NCI-H526 (cell line): ENCODE measurements at regions not wholly inside any gene's neighbourhood (a gene's known extent, or its start where the extent isn't known, plus 50 kb on each side); places are given as distances from the start of the nearest gene placed in this dataset.
"Not testable (repeated sequence)": the region's sequence is repeated elsewhere in the genome, so short reads cannot be mapped to it uniquely, and the experiment has no call there.

Source experiments
- DNase-seq, 2 experiments: peaks; one replicate each; lab custom pipeline; 2025; lab: John Stamatoyannopoulos, UW

DNA sequence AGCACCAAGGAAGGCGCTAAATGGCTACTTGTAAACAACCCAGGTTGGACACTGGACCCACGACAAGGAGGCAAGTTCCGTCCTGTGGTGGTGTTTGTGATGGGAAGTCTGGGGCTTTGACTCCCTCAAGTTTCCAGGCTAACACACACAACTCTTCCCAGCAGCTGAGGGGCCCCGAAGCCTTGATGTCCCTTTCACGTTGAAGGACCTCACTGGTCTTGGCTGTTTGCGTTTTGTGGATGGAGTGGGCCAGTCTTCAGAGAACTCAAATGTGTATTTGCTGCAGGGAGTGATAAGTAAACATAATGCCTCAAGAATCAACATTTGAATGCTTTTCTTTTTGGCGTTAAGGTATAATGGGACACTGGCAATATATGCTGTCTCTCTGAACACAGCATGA lies 199.2 kb downstream of the TM9SF2 start:
- no peak for DNase-seq

DNA sequence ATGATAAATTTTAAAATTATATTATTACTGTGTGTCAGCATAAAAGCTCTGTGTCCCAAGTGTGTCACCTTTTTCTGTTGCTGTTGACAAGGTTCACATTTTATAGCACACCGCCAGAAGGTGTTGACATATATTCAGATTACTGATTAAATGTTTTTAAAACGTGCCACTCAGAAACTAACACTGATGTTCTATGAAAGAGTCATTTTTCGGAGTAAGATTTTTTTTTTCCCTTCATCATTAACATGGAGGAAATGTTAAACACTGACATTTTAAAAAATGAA lies 197.5 kb downstream of the TM9SF2 start:
- DNase-seq: no peak

DNA sequence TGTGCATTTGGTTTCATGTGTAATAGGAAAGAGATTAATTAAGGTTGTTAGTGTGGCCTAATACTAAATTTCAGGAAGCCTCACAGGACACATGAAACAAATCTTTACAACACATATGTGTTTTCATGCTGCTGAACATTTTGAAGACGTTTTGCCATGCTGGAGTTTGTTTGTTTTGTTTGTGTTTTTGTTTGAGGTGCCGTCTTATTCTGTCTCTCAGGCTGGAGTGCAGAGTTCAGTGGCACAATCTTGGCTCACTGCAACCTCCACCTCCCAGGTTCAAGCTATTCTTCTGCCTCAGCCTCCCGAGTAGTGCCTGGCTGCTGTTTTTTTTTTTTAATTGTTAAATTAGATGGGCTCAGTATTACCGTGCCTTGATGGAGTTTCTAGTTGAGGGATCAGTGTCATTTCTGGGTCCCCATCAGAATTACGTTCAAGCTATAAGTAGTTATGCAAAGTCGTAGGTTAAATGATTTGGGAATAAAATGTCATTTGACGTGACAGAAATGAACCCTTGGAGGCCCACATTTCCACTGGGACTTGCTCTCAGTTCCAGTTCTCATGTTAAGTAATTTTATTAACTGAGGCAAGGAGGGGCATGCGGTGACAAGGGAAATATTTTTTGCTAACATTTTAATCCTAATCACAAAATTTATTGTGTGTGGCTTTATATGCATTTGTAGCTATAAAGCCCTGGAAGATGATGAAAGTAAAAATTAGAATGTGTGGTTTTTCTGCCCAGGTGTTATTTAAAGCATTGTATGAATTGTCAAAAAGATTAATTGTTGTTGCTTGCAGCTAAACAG lies 196.9 kb downstream of the TM9SF2 start:
- DNase-seq: no peak

DNA sequence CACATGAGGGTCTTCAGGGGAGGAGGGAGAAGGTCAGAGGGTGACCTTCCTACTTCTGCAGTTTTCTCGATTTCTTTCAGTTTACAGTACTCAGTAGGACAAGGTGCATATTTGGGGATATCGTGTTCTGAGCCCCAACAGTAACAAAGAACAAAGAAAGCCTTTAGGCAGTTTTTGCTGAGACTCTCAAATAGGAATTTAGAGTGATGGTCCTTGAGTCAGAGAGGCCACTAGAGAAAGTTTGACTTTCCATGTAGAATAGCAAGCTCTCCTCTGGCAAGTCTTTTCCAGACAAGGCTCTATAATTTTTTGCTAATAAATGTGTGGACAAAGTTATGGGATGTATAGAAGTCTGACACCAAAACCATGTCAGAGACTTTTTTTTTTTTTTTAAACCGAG lies 194.6 kb downstream of the TM9SF2 start:
- DNase-seq: no peak

DNA sequence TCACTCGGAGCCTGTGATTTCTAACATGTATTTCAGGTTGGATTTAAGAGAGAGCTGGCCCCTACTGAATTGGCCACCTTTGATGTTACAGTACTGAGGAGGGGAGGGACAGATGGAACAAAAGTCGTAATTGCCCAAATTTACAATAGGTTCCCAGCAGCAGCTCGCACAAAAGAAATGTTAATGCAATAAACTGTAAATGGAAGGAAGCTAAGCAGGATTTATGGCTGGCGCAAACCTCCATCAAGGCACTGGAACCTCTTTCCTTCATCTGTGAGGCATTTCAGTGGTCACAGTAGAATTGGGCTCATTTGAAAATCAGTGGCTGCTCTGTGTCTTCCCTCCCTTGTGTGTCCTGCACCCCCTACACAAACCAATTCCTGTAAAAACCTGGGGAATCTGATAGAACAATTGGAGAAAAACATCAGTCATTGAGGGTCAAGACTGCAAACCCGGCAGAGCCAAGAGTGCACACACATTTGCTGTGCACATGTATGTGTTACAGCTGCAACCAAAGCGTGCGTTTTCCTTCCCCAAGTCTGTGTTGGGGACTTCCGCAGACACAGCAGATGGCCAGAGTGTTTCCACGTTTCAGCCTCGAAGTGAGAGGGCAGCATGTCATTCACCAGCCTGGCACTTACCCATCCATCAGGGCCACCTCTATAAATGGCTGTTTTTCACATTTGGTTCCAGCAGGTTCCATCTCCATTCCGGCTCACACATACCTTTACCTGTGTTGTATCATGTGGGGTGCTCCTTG lies 192.8 kb downstream of the TM9SF2 start:
- DNase-seq: no peak

DNA sequence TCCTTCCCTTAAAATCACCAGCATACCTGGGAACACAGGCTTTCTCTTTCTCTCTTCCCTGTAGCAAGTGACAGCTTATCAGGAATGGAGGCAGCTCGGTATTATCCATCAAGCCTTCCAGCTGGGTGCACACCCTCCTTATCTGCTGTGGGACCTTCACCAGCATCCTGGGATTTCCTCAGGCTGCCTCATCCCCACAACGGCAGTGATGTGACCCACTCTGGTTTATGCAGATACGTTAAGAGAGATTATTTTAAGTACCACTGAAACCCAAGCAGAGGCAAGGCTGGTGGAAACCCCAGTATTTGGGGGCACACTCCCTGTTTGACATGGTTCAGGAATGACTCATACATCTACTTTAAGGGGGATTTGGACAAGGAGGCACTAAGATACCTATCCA lies 192.1 kb downstream of the TM9SF2 start:
- no peak for DNase-seq

DNA sequence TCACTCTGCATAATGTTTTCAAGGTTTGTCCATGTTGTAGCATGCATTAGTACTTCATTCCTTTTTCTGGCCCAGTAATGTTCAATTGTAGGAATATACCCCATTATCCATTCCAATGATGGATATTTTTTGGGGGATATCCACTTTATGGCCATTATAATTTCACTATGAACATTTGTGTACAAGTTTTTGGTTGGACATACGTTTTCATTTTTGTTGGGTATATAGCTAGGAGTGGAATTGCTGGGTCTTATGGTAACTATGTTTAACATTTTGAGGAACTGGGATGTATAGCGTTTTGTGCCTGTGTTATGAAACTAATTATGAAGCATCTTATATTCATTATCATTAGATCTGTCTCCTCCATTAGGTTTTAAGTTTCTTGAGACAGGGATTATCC lies 191.6 kb downstream of the TM9SF2 start:
- no peak for DNase-seq

DNA sequence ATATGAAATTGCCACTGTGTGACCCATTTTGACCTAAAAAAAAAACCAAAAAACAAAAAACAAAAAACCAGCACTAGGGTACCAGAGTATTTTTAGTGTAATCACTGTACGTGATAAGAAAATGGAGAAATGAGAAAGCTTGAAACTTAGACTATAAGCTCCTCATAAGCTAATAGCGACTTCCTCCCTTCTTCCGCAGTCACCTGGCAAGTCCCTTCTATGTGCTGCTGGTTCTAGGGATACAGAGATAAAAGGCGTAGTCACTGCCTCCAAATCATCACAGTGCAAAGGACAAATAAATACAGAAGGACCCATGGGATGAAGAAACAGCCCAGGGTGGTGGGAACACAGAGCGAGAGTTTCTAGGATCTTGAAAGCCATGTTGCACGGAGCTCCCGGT lies 190.3 kb downstream of the TM9SF2 start:
- DNase-seq: no peak

DNA sequence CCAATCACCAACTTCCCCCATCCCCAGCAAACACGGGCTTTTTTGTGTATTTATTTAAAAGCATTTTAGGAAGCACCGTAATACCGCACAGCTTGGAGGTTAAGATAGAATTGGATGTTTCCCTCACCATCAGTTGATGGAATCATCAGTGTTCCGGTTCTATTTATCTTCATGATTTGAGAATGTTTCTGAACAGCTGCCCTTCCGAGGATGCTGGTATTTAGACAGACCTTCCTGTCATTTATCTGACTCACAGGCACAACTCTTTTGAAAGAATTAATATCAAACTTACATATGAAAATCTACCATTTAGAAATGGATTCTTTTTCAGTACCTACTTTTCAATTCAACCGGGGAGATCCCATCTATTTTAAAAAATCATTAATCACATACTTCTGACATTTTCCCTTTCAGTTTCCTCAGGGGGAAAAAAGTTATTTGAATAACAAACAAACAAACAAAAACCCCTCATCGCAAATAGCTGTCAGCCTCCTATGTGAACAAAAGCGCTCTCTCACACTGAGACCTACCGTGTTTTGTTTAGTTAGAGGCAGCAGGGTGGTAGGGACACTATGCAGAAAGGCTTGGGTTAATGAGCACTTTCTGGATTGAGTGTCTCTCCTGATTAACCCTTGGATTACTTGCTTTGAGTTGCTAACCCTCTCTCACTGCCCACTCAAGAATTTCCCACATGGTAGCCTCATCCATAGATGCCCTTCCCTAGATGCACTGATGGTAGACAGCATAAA lies 189.3 kb downstream of the TM9SF2 start:
- peak in 1 of 2 experiments; percentile 11 for DNase-seq

DNA sequence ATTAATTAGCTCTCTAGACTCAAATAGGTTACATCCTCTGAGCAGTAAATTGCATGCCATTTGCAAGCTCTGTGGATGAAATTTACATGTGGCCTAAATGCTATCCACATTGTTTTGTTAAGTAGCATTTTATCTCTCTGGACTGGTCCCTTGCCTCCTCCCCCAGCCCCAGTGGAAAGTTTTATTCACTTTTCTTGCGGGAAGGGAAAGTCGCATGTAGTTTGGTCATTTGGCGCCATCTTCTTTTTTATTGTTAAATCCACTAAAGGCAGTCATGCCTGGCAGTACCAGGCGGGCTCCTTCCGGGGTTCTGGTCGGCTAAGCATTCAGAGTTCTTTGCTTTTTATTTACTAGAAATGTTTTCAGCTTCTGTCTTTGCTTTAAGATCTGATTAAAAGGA lies 188.7 kb downstream of the TM9SF2 start:
- peak in 1 of 2 experiments; percentile 18 for DNase-seq

DNA sequence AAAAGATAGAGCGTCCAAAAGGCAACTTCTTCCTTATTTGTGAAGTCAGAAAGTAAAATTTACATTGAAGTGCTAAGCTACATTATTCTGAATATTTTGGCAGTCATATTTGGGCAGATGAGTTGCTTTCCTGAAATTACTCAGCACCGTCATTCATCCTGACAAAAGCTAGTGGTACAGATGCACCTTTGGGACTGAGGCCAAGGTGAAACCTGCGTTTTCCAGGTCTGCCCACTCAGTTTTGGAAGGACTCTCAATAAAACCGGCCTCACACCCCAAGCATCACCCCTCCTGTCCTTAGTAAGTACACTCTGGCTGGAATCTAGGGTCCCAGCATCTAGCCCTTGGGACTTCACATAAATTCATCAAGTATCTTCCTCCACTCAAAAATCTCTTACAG lies 187.5 kb downstream of the TM9SF2 start:
- DNase-seq: no peak

DNA sequence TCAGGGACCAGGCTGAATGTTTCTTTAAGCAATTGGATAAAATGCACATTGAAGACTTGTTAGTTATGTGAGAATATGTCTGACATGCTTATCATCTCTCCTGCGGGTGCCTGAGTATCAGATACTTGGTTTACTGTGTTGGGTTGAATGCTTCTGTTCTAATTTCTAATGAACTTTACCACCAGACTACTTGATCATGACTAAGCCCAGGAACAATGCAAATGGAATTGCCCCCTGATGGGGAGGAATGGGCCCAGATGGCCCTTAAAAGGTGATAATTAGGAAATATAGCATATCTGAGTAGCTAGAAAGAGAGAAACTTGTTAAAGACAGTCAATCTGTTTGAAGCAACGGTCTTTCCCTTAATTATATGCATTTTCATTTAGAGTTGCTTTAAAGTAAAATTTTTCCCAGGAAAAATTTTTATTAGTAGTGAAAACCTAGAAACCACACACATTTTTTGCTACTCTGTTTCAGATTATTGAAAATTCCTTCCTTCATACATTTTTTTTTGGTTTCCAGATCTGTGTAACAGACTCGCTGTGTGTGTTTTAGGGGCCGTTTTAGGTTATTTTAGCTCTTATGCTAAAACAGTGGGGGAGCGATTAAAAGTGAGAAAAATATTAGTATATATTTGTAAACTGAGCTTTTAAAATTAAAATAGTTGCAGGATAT lies 186.6 kb downstream of the TM9SF2 start:
- no peak for DNase-seq

DNA sequence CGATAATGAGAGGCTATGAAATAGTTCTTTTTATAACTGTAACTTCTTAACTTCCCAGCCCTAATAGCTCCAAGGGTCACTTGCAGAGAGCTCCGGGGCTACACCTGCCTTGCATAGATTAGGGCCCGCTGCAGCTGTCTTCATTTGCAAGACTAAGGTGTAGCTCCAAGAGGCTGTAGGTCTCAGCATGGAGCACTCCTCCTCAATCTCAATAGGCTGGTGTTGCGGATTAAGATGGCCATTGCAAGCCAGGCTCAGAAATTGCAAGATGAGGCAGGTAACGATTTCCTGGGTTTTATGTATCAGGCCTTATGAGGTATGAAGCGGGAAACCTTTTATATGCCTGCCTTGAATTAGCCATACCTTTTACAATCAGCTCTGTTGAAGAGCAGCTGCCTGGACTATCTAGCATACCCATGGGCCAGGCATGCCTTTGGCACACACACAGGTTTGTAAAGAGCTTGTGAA lies 185.7 kb downstream of the TM9SF2 start:
- no peak for DNase-seq

DNA sequence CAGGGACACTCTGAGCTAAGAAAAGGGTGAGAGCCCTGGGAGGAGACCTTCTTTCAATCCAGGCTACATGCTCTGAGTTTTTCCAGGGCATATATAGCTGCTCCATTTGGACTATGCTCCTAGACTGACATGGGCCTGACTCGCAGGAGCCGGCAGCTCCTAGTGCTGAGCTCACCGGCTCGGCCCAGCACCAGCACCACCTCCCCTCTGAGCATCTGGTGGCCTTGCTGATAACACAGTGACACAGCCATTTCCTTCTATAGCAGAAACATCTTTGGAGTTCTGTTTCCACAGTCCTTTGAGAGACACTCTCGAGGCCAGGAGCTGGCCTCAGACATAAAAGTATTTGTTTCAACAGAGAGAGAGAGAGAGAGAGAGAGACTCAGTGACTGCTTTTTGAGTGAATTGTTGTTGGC lies 184.9 kb downstream of the TM9SF2 start:
- DNase-seq: no peak

DNA sequence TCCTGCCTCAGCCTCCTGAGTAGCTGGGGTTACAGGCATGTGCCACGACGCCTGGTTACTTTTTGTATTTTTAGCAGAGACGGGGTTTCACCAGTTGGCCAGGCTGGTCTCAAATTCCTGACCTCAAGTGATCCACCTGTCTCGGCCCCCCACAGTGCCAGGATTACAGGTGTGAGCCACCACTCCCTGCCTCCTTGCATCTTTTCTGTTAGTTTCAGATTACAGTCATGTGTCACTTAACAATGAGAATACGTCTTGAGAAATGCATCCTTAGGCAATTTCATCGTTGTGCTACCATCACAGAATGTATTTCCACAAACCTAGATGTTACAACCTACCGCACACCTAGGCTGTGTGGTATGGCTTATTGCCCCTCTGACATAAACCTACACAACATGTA lies 180.4 kb downstream of the TM9SF2 start:
- DNase-seq: no peak

DNA sequence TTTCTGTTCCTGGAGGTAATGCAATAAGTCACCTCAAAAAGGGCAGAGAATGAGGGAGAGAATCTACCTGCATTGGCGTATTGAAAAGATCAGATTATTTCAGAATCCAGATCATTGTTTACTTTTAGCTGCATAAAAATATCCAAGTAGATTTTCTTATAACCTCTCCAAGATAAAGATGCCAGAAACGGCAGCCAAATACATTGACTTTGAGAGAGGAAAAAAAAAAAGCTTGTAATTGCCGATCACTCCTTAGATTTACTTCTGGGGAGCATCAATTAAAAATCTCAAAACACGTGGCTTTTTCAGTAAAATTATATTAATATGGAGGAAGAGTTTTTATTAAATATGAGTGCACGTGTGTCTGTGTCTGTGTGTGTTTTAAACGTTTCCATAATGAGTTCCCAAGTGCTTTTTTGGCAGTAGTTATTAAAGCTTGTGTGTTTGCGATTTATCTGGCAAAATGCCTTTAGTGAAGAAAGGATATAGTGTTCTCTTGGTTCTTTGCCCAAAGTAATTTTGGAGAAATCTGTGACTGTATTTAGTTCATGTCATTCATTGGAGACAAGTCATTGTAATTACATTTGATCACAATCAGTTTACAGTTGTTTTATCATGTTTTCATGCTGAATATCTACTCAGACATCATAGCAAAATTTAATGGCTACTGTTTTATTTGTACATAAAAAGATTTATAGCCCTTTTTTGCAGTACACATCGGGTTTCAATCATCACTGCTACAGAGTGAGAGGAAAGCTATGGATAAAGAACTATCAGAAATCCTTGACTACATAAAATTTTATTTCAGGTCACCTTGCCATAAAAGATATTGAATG lies 176.1 kb downstream of the TM9SF2 start:
- no peak for DNase-seq

DNA sequence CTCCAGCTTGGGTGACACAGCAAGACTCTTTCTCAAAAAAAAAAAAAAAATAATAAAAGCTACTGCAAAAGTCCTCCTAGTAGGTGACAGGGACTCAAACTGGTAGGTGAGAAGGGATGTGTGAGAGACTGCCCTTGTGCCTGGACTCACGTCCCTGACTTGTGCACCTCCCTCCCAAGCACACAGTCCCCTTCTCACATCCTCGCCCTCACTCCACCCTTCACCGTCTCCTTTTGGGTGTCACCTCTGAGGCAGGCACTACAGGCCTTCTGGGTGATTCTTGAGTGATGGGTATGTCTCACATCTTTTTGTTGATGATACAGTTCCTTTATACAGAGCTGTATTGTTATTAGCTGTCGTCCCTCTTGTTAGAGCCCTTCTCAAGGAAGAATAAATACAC lies 170.5 kb downstream of the TM9SF2 start:
- DNase-seq: no peak

DNA sequence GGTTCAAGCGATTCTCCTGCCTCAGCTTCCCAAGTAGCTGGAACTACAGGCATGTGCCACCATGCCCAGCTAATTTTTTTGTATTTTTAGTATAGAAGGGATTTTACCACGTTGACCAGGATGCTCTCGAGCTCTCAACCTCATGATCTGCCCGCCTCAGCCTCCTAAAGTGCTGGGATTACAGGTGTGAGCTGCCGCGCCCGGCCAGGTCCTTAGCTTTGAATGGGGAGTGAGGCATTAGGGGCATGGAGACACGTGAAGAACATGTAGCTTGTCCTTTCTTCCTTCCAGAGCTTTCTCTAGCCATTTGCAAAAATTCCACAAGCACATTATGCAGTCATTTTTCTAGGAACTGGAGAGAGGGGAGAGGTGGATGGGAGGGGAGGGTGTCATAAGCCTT lies 167.8 kb downstream of the TM9SF2 start:
- not testable (repeated sequence) for DNase-seq

DNA sequence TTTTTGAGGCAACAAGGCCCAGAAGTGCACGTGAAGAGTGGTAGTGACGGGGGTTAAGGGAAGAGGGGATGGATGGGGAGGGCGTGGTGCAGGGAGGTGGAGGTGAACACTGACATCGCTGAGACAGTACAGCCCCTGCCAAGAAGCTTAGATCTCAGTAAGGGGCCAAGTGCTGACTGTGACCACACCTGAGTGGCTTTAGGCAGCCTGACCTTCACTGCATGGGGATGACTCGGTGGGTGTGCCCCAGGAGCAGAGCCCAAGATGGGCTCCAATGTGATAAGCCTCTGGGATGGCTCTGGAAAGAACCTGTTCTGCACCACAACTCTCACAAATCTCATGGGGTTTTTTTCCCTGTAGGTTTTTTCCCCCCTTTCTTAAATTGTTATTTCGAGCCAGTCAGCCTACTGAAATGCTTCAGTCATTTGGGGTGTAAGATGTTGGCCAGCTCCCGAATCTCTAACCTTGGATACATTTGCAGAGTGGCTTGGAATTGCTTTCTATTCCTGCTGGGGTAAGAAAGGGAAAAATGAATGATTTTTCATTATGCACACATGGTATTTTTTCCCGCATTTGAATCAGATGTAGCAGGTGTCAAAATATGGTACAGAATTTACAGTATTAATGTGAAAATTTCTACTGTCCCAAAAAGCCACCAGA lies 165.0 kb downstream of the TM9SF2 start:
- DNase-seq: no peak

DNA sequence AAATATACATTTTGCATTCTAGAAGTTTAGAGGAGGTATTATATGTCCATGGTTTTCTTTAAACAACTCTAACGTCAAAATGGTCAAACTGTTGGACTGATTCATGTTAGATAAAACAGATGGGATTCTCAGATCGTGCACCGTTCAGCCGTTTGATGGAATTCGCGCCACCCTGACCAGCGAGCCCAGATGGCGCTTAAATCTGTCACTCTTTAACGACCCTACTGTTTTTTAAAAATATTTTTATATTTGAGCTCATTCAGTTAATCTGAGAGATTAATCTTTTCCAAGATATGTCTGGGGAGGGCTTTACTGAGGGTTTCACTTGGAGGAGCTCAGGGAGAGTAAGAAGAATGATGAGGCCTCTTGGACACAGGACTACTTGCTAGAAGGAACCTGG lies 164.4 kb downstream of the TM9SF2 start:
- DNase-seq: no peak

DNA sequence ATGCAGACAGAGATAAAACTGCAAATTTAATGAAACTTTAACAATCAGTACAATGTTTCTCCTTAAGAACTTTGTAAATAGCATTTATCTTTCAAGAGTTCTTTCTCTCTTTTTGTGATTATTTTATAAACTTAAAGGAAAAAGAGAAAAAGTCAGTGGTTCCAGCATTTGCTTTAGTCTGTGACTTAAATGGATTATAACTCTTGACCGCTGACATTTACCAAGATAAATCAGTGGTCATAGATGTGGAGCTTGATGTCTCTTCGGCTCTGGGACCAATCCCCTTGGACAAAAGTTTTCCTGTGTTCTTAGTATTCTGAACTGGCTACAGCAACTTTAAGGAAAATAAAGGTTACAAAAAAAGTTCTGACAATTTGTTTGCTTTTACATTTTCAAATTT lies 162.6 kb downstream of the TM9SF2 start:
- no peak for DNase-seq
